ENCODE measurements at regions not wholly inside any gene's neighbourhood (a gene's known extent, or its start where the extent isn't known, plus 50 kb on each side); places are given as distances from the start of the nearest gene placed in this dataset.

DNA sequence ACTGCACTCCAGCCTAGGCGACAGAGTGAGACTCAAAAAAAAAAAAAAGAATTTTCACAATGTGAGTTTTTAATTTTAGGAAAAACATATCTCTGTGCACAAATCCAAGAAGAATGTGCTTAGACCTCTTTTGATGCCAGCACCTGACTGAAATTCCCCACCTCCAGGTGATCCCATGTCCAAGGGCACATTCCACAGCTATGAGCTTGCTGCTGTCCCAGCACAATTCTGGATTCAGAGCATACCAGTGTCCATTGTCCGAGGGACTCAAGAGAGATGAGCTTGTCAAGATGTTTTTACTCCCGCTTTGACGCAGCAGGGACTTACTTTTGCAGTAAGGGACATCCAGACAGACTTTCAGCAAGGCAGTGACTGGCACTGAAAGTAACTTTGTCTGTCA, 489.1 kb upstream of the ACVR2A start:
- TF ChIP-seq, protein P1, sequence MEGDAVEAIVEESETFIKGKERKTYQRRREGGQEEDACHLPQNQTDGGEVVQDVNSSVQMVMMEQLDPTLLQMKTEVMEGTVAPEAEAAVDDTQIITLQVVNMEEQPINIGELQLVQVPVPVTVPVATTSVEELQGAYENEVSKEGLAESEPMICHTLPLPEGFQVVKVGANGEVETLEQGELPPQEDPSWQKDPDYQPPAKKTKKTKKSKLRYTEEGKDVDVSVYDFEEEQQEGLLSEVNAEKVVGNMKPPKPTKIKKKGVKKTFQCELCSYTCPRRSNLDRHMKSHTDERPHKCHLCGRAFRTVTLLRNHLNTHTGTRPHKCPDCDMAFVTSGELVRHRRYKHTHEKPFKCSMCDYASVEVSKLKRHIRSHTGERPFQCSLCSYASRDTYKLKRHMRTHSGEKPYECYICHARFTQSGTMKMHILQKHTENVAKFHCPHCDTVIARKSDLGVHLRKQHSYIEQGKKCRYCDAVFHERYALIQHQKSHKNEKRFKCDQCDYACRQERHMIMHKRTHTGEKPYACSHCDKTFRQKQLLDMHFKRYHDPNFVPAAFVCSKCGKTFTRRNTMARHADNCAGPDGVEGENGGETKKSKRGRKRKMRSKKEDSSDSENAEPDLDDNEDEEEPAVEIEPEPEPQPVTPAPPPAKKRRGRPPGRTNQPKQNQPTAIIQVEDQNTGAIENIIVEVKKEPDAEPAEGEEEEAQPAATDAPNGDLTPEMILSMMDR (IDR thresholded peaks at IDR 0.05), result no peak
- TF ChIP-seq EP300 (IDR thresholded peaks at IDR 0.05), result no peak
- no peak for TF ChIP-seq POLR2AphosphoS5 (IDR thresholded peaks at IDR 0.05)
- TF ChIP-seq POLR2A (IDR thresholded peaks at IDR 0.05), result no peak

Data from suprapubic skin (tissue), 4 donors.